K562 (cell line): ENCODE measurements at regions not wholly inside any gene's neighbourhood (a gene's known extent, or its start where the extent isn't known, plus 50 kb on each side); places are given as distances from the start of the nearest gene placed in this dataset.

Source experiments
- ATAC-seq: fragments of 200-7000 bp; cut with Tn5 transposase; 3 replicates; pipeline ENCODE4 v1.9.1; 2020; ENCODE audit warnings: moderate library complexity
- BruUV-seq: library from RNA; stranded (reverse); fragments of 400-500 nt; replicated peaks from 2 replicates; lab custom pipeline; 2021; lab: Mats Ljungman, UMichigan
- CTCF ChIA-PET: fragments of 300-600 bp; formaldehyde crosslinking; extraction: SDS; loops from one replicate; lab custom pipeline; 2021; ENCODE audit warnings: low intra/inter-chr PET ratio; lab: Yijun Ruan, JAX
- POLR2A ChIA-PET: fragments of 300-600, 350-650 bp; sonication (Branson Sonifier 250); formaldehyde crosslinking; extraction: SDS; loops from one replicate; lab custom pipeline; 2021; ENCODE audit warnings: antibody characterized with exemption, inconsistent platforms; lab: Yijun Ruan, JAX
- DNase-seq, 4 experiments: peaks; one replicate each; pipeline versions ENCODE4 v3.0.0 to v3.0.0-alpha.2; 2011 to 2018; ENCODE audit warnings: low spot score in 3 of 4, mixed read lengths in 3 of 4; ENCODE audit errors: extremely low read depth in 1 of 4
- FAIRE-seq: peaks from 2 replicates; lab custom pipeline; 2011; peaks lifted over from hg19 to GRCh38; lab: Jason Lieb, UNC
- H2AFZ ChIP-seq: 2 replicates; pipeline ENCODE4 v1.6.0; 2011; ENCODE audit warnings: low read depth, low read length, control low read depth, inconsistent platforms
- H3K27ac ChIP-seq: fragments of 200-600 bp; 3 replicates; pipeline ENCODE4 v1.8.0; 2011; ENCODE audit warnings: low read depth, mild to moderate bottlenecking, control low read depth, inconsistent platforms, low read length, moderate library complexity, mixed read lengths; ENCODE audit errors: extremely low read depth
- H3K27me3 ChIP-seq, 2 experiments: fragments of 300-600 bp in 1 of 2; 2 replicates in 1 of 2; 3 replicates in 1 of 2; pipeline versions ENCODE4 v1.6.0 to v1.8.0; 2011; ENCODE audit warnings: inconsistent platforms in 2 of 2, low read length in 2 of 2, mild to moderate bottlenecking in 1 of 2, mixed read lengths in 1 of 2, moderate library complexity in 1 of 2; ENCODE audit not compliant: control insufficient read depth in 2 of 2, insufficient read depth in 2 of 2
- H3K36me3 ChIP-seq: fragments of 300-600 bp; 3 replicates; pipeline ENCODE4 v1.8.0; 2011; ENCODE audit warnings: mild to moderate bottlenecking, low read length, inconsistent platforms; ENCODE audit not compliant: control insufficient read depth, insufficient read depth
- H3K4me1 ChIP-seq, 2 experiments: fragments of 200-600 bp in 1 of 2; replicated peaks in 1 of 2; 2 replicates in 1 of 2; 3 replicates in 1 of 2; pipeline versions ENCODE4 v1.5.1 to v1.8.0; 2011; ENCODE audit warnings: inconsistent platforms in 2 of 2, low read length in 2 of 2, mild to moderate bottlenecking in 1 of 2, mixed read lengths in 1 of 2, moderate library complexity in 1 of 2; ENCODE audit not compliant: control insufficient read depth in 2 of 2, insufficient read depth in 2 of 2
- H3K4me2 ChIP-seq: 2 replicates; pipeline ENCODE4 v1.6.1; 2011; ENCODE audit warnings: low read length, control low read depth, inconsistent platforms, mixed read lengths; ENCODE audit not compliant: insufficient read depth
- H3K4me3 ChIP-seq: fragments of 200-600 bp; sonication (generic), shearing (Covaris generic); 2 replicates; pipeline ENCODE4 v1.5.1; 2016; ENCODE audit warnings: control low read depth, inconsistent platforms
- H3K79me2 ChIP-seq: fragments of 200-600 bp; 3 replicates; pipeline ENCODE4 v1.8.0; 2011; ENCODE audit warnings: low read length, inconsistent platforms; ENCODE audit not compliant: control insufficient read depth, insufficient read depth
- H3K9ac ChIP-seq, 2 experiments: 2 replicates each; pipeline versions ENCODE4 v1.6.0 to v1.6.1; 2011; ENCODE audit warnings: low read depth in 2 of 2, low read length in 2 of 2, control low read depth in 1 of 2, inconsistent platforms in 1 of 2, mild to moderate bottlenecking in 1 of 2, mixed read lengths in 1 of 2; ENCODE audit not compliant: insufficient read depth in 1 of 2
- H3K9me1 ChIP-seq: one replicate; pipeline ENCODE4 v1.6.0; 2011; ENCODE audit warnings: inconsistent platforms, mild to moderate bottlenecking, low read length, moderate library complexity; ENCODE audit not compliant: control insufficient read depth, insufficient read depth
- H3K9me3 ChIP-seq: replicated peaks from 2 replicates; pipeline ENCODE4 v1.5.1; 2011; ENCODE audit warnings: low read depth, low read length, inconsistent platforms; ENCODE audit not compliant: control insufficient read depth, insufficient read depth
- H4K20me1 ChIP-seq: replicated peaks from 2 replicates; pipeline ENCODE4 v1.6.1; 2011; ENCODE audit warnings: low read length, inconsistent platforms, mixed read lengths; ENCODE audit not compliant: control insufficient read depth, insufficient read depth
- BCOR ChIP-seq: fragments of 450-650 bp; IDR thresholded peaks from 2 replicates; pipeline ENCODE4 v1.6.1; 2016
- CCNT2 ChIP-seq: IDR thresholded peaks from 2 replicates; pipeline ENCODE4 v1.6.1; 2011; ENCODE audit warnings: borderline replicate concordance, low read depth, mild to moderate bottlenecking, moderate library complexity, mixed read lengths, low read length; ENCODE audit not compliant: insufficient read length; ENCODE audit errors: extremely low read depth
- CREB3L1 ChIP-seq: fragments of 450-650 bp; IDR thresholded peaks from 2 replicates; pipeline ENCODE4 v1.6.1; 2014; ENCODE audit warnings: low read depth, mild to moderate bottlenecking, moderate library complexity, borderline replicate concordance
- ELF2 ChIP-seq: fragments of 250-450 bp; sonication (Bioruptor Pico); IDR thresholded peaks from 2 replicates; pipeline ENCODE4 v1.5.0; 2021; ENCODE audit warnings: mild to moderate bottlenecking
- ELK3 ChIP-seq: fragments of 450-650 bp; formaldehyde crosslinking; IDR thresholded peaks from 2 replicates; pipeline ENCODE4 v1.4.0; 2020; ENCODE audit warnings: mild to moderate bottlenecking
- POLR2B ChIP-seq: fragments of 450-650 bp; IDR thresholded peaks from 2 replicates; pipeline ENCODE4 v1.6.1; 2018; ENCODE audit warnings: low read depth; ENCODE audit not compliant: partially characterized antibody
- TAL1 ChIP-seq: fragments of 450-650 bp; IDR thresholded peaks from 2 replicates; pipeline ENCODE4 v1.6.1; 2016; ENCODE audit warnings: mild to moderate bottlenecking
- VEZF1 ChIP-seq: fragments of 200-800 bp; sonication (Bioruptor generic); IDR thresholded peaks from 2 replicates; pipeline ENCODE4 v1.6.1; 2017; ENCODE audit warnings: missing genetic modification characterization, missing compliant biosample characterization
- ZNF41 ChIP-seq: fragments of 250-450 bp; sonication (Bioruptor Pico); conservative IDR thresholded peaks from 2 replicates; pipeline ENCODE4 v1.4.0; 2020; ENCODE audit warnings: mild to moderate bottlenecking
- ZNF583 ChIP-seq: fragments of 250-450 bp; sonication (Bioruptor Pico); IDR thresholded peaks from 2 replicates; pipeline ENCODE4 v1.4.0; 2020
- ZNF589 ChIP-seq: fragments of 200-800 bp; sonication (Bioruptor generic); IDR thresholded peaks from 2 replicates; pipeline ENCODE4 v1.6.1; 2016; ENCODE audit warnings: low read depth, missing genetic modification characterization, missing compliant biosample characterization
- WGBS: fragments of 100-300 bp; shearing (Covaris generic); methylation state at CpG from one replicate; pipeline ENCODE4 v1.1.6; 2016; ENCODE audit warnings: low coverage, mixed read lengths; ENCODE audit not compliant: insufficient coverage; ENCODE audit errors: missing lambda C conversion rate; 5-methylcytosine and 5-hydroxymethylcytosine counted together
- in situ Hi-C: fragments of 300-500 bp; cut with MboI; formaldehyde crosslinking; loops from 4 replicates; pipeline ENCODE4 v1.15.0; 2018; ENCODE audit warnings: inconsistent platforms, mixed read lengths
- intact Hi-C: fragments of 100-400 bp; cut with micrococcal nuclease; formaldehyde crosslinking; loops from 2 replicates; pipeline ENCODE4 v1.14.2; 2022
- TF ChIP-seq, protein P1 (sequence below): fragments of 450-650 bp; IDR thresholded peaks from 2 replicates; pipeline ENCODE4 v1.6.1; 2016; ENCODE audit warnings: mild to moderate bottlenecking

- CTCF ChIA-PET: no interaction called here
- POLR2A ChIA-PET: no interaction called here
- DNase-seq (no peak), ATAC-seq (no peak), FAIRE-seq (no peak)
- H3K4me1 ChIP-seq: no peaks in the 10 kb centered on the region
- no peaks in the 10 kb centered on the region for H3K79me2 ChIP-seq
- no peak overlapping the region for H2AFZ ChIP-seq
- in situ Hi-C loops (no loop called here), intact Hi-C loops (no loop called here)
- no peak overlapping the region for H3K27ac ChIP-seq
- no peaks in the 10 kb centered on the region for H3K36me3 ChIP-seq
- no peak overlapping the region for H3K4me2 ChIP-seq
- no TSS peak for BruUV-seq
- no peak for TF ChIP-seq CCNT2
- TF ChIP-seq, protein P1, sequence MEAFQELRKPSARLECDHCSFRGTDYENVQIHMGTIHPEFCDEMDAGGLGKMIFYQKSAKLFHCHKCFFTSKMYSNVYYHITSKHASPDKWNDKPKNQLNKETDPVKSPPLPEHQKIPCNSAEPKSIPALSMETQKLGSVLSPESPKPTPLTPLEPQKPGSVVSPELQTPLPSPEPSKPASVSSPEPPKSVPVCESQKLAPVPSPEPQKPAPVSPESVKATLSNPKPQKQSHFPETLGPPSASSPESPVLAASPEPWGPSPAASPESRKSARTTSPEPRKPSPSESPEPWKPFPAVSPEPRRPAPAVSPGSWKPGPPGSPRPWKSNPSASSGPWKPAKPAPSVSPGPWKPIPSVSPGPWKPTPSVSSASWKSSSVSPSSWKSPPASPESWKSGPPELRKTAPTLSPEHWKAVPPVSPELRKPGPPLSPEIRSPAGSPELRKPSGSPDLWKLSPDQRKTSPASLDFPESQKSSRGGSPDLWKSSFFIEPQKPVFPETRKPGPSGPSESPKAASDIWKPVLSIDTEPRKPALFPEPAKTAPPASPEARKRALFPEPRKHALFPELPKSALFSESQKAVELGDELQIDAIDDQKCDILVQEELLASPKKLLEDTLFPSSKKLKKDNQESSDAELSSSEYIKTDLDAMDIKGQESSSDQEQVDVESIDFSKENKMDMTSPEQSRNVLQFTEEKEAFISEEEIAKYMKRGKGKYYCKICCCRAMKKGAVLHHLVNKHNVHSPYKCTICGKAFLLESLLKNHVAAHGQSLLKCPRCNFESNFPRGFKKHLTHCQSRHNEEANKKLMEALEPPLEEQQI: no peak
- TF ChIP-seq ZNF589 (CRISPR knock-in tag): no peak
- no peak for TF ChIP-seq VEZF1
- no peak for TF ChIP-seq POLR2B
- no peak for TF ChIP-seq TAL1
- no peak for TF ChIP-seq ZNF41 (CRISPR knock-in tag)
- no peak for TF ChIP-seq BCOR
- no peak for TF ChIP-seq CREB3L1
- no peak for TF ChIP-seq ELK3 (CRISPR knock-in tag)
- no peak for TF ChIP-seq ELF2 (CRISPR knock-in tag)
- no peak for TF ChIP-seq ZNF583 (CRISPR knock-in tag)
- H3K9ac ChIP-seq: no peak overlapping the region
- H4K20me1 ChIP-seq: no peaks in the 10 kb centered on the region
- 0% methylated on average over 2 of the region's 2 CpGs for WGBS
- no peaks in the 10 kb centered on the region for H3K9me1 ChIP-seq
- H3K4me3 ChIP-seq: no peak overlapping the region
- no peaks in the 10 kb centered on the region for H3K27me3 ChIP-seq
- H3K9me3 ChIP-seq: no peaks in the 10 kb centered on the region
Observed at GRCh38 chr12:83474369-83474768, 787.7 kb downstream of the TMTC2 start.
